ENCODE measurements at regions not wholly inside any gene's neighbourhood (a gene's known extent, or its start where the extent isn't known, plus 50 kb on each side); places are given as distances from the start of the nearest gene placed in this dataset.

GRCh38 chr2:145750612-145751011, 1230.7 kb upstream of the ZEB2 start:
- no peak for DNase-seq (ENCODE audit: low read depth, low spot score)
- CTCF ChIA-PET = no interaction called here

DNA sequence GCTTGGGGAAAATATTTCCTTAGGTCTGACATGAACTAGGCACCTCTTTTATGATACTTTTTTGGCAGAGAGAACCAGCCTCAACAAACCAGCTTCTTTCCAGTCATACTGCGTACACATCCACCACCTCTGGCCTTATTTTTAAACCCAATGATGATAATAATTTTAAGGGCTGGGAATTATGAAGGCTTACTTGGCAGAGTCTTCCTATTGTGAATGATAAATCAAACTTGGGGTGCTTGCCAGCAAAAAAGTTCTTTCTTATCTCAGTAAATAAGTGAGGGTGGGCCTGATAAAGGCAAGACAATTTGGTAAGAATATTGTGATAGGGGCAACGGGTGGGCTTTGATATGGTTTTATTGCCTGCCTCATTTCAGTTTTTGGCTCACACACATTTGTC, 1230.2 kb upstream of the ZEB2 start:
- H3K27me3 ChIP-seq (ENCODE audit: control insufficient read depth, insufficient read depth, low read length) = no peaks in the 10 kb centered on the region
- no peaks in the 10 kb centered on the region for H3K36me3 ChIP-seq (ENCODE audit: control insufficient read depth, insufficient read depth, low read length)
- H3K4me3 ChIP-seq (ENCODE audit: low read depth in 2 of 2, low read length in 2 of 2) = no peak overlapping the region
- in situ Hi-C loops (cut with HindIII; ENCODE audit: low pct_unique_long_range_greater_than_20kb, low sequenced_read_pairs) (no loop called here), intact Hi-C loops (cut with micrococcal nuclease; ENCODE audit: unreplicated experiment) (no loop called here)
- TF ChIP-seq REST (IDR thresholded peaks at IDR 0.05; ENCODE audit: insufficient read depth in 1 of 2, low read depth in 2 of 2, low read length in 1 of 2) (no peak), TCF7L2 (IDR thresholded peaks at IDR 0.05; ENCODE audit: low read depth, low read length) (no peak), SIN3A (IDR thresholded peaks at IDR 0.05; ENCODE audit: borderline replicate concordance, insufficient read depth, low read depth, low read length) (no peak), POLR2AphosphoS5 (IDR thresholded peaks at IDR 0.05; ENCODE audit: low read depth, low read length) (no peak)
- TF ChIP-seq, protein P1, sequence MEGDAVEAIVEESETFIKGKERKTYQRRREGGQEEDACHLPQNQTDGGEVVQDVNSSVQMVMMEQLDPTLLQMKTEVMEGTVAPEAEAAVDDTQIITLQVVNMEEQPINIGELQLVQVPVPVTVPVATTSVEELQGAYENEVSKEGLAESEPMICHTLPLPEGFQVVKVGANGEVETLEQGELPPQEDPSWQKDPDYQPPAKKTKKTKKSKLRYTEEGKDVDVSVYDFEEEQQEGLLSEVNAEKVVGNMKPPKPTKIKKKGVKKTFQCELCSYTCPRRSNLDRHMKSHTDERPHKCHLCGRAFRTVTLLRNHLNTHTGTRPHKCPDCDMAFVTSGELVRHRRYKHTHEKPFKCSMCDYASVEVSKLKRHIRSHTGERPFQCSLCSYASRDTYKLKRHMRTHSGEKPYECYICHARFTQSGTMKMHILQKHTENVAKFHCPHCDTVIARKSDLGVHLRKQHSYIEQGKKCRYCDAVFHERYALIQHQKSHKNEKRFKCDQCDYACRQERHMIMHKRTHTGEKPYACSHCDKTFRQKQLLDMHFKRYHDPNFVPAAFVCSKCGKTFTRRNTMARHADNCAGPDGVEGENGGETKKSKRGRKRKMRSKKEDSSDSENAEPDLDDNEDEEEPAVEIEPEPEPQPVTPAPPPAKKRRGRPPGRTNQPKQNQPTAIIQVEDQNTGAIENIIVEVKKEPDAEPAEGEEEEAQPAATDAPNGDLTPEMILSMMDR (IDR thresholded peaks at IDR 0.05) = no peak
- no TSS peak for BruUV-seq (replicated peaks)
- no peak overlapping the region for H3K27ac ChIP-seq (ENCODE audit: low read length)
- ChIA-PET POLR2A (no interaction called here), CTCF (no interaction called here)
- no peak for DNase-seq (ENCODE audit: low read depth, low spot score)
- no peaks in the 10 kb centered on the region for H3K9me3 ChIP-seq (ENCODE audit: control insufficient read depth, insufficient read depth, low read depth, low read length)
- no peak for ATAC-seq
- no peaks in the 10 kb centered on the region for H3K4me1 ChIP-seq (ENCODE audit: control insufficient read depth, insufficient read depth, low read length)

More at GRCh38 chr2:145750612-145751011, 1230.7 kb upstream of the ZEB2 start:
- TF ChIP-seq, protein P1 (IDR thresholded peaks at IDR 0.05) = no peak
- no peak for TF ChIP-seq POLR2AphosphoS5 (IDR thresholded peaks at IDR 0.05; ENCODE audit: low read depth, low read length)
- TF ChIP-seq SIN3A (IDR thresholded peaks at IDR 0.05; ENCODE audit: borderline replicate concordance, insufficient read depth, low read depth, low read length) = no peak
- no peak for TF ChIP-seq TCF7L2 (IDR thresholded peaks at IDR 0.05; ENCODE audit: low read depth, low read length)
- TF ChIP-seq REST (IDR thresholded peaks at IDR 0.05; ENCODE audit: insufficient read depth in 1 of 2, low read depth in 2 of 2, low read length in 1 of 2) = no peak
- BruUV-seq (replicated peaks) = no TSS peak
- Histone ChIP-seq H3K36me3 (ENCODE audit: control insufficient read depth, insufficient read depth, low read length) (no peaks in the 10 kb centered on the region), H3K4me3 (ENCODE audit: low read depth in 2 of 2, low read length in 2 of 2) (no peak overlapping the region), H3K27me3 (ENCODE audit: control insufficient read depth, insufficient read depth, low read length) (no peaks in the 10 kb centered on the region), H3K27ac (ENCODE audit: low read length) (no peak overlapping the region), H3K4me1 (ENCODE audit: control insufficient read depth, insufficient read depth, low read length) (no peaks in the 10 kb centered on the region), H3K9me3 (ENCODE audit: control insufficient read depth, insufficient read depth, low read depth, low read length) (no peaks in the 10 kb centered on the region)
- intact Hi-C loops (cut with micrococcal nuclease; ENCODE audit: unreplicated experiment) = no loop called here
- POLR2A ChIA-PET = no interaction called here
- in situ Hi-C loops (cut with HindIII; ENCODE audit: low pct_unique_long_range_greater_than_20kb, low sequenced_read_pairs) = no loop called here
- ATAC-seq = no peak
